Right renal pelvis (tissue), 4 donors: ENCODE measurements at regions not wholly inside any gene's neighbourhood (a gene's known extent, or its start where the extent isn't known, plus 50 kb on each side); places are given as distances from the start of the nearest gene placed in this dataset.

Source experiments
- DNase-seq, 4 donors: peaks; one replicate each; pipeline ENCODE4 v3.0.0-alpha.2; 2013; ENCODE audit warnings: low read depth in 4 of 4, low spot score in 3 of 4, missing footprints in 1 of 4

DNA sequence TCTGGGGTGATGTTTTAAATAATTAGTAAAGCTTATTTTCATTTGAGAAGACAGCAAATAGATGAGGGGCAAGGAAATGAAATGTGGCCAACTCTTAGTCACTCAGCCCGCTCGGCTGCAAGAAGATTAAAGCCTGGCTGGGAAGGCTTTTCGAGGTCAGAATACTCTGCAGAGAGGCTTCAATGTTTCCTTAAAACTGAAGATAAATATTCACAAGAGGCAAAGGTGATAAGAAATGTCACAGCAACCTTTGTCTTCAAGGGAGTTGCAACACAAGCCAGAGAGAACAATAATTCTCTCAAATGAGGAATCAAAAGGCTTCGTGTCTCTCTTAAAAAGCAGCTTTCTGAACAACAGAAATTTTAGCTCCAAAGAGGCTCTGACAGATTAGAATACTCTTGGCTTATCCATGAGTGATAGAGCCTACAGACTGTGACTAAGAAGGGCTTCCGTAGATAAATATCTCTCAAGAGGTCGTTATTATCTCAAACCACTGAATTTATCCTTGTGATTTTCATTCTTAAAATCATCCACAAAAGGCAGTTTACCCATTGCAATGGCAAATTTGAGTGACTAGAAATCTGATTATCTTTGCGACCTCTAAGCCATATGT lies 92.5 kb downstream of the KLF6 start:
- DNase-seq, result no peak

DNA sequence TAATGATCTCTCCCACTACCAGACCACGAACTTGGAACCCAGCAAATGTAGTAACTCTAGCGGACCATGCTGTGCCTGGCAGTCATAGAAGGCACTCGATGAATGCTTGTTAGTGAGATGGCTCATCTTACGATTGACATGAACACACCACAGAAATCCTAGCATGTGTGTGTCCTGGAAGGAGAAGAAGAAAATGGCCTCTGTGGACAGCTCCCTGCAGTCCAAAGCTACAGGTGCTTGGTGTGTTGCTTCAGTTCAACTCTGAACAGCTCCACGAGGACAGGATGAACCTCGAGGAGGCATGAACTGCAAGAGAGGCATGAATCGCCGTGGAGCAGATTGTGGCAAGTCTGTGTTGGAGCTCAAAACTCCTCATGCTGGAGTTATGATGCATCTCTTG lies 93.5 kb downstream of the KLF6 start:
- DNase-seq, result no peak

DNA sequence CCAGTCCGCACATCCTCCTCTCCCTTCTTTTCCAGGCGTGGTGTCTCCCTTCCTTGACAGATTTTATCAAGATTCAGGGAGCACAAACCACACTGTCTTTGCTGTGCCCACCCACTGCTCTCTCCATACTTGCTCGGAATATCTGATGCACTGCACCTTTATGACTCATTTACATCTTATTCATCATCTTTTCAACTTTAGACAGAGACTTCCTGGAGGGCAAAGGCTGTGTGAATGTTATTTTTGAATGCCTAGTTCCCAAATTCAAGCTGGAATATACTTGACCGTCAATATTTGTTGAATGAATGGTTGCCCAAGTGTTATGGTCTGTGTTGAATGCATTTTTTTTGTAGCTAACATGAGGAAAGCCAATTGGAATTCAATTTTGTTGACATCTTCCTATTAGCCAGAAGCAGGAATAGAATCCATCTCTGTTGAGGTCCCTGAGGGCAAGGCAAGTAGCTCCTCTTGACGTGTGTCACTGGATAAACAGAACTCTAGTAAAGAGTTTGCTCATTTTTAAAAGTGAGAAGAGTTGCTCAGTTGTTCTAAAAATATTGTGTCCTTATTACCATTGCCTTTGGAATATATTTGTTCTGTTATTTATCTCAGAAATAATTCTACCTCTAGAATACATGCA lies 95.0 kb downstream of the KLF6 start:
- DNase-seq, result no peak

DNA sequence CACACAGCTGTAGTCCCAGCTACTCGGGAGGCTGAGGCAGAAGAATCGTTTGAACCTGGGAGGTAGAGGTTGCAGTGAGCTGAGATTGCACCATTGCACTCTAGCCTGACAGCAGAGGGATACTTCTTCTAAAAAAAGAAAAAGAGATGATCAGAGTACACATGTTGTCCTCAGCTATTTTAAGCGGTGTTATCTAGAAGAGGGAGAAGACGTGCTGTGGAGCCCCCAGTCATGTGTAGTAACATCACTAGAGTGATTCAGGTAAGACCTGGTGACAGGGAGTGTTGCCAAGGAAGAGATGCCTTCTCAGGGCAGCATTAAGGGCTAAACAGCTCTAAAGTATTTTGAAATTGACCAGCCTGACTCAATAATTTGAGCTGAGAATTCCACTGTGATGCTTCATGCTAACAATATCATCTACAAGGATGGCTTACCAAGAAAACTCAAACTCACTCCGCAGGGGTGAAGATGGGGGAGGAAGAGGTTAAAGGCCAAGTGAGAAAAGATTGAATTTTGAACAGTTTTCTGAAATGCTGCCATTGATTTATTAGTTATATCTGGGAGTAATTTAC lies 97.4 kb downstream of the KLF6 start:
- no peak for DNase-seq

DNA sequence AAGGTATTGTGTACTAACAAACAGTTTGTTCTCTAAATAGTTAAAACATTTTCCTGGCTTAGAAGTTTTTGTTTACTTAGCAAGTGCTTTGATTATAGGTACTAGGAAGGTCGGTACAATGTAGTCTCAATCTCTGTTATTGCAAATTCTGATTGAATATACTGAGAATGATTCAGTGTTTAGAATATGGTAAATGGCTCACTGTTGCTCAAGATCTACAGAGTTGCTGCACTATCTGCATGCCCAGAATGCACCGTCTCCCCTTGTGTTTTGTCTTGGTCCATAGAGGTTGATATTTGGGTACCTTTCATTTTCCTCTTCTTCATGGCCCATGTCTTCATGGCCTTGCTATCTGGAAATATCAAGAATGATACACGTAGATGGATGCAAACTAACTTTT lies 99.6 kb downstream of the KLF6 start:
- no peak for DNase-seq

DNA sequence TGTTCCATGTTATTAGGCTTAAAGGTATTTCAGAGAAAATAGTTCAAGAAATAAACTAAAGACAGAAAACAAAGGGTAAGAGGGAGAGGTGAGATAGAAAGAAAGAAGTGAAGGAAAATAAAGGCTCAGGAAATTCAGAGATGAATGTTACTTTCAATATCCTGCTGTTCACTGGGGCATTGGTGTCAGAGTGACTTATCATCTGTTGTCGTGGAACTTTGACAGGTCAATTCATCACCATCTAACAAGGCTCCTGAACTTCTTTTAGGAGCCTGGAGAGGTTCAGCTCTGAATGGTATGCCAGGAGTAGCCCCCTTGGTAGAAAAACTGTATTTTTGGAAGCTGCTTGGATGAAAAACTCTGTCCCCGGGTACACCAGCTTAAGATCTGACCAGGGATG lies 100.1 kb downstream of the KLF6 start:
- no peak for DNase-seq

DNA sequence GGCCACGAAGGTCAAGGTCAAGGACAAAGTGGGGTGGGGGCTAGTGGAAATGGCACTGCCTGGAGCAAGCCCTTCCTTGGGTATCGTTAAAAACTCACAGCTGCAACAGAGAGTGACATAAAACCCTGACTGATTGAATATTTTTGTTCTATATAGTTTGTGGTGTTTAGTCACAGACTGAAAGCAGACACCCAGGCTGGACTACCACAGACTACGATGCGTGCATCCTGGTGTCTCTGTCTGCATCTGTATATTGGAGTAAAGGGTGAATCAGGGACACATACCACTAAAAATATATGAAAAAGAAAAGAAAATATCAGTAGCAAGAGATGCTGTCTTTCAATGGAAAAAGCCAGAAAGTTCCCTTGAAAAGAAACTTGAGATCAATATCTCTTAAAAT lies 101.4 kb downstream of the KLF6 start:
- no peak for DNase-seq

DNA sequence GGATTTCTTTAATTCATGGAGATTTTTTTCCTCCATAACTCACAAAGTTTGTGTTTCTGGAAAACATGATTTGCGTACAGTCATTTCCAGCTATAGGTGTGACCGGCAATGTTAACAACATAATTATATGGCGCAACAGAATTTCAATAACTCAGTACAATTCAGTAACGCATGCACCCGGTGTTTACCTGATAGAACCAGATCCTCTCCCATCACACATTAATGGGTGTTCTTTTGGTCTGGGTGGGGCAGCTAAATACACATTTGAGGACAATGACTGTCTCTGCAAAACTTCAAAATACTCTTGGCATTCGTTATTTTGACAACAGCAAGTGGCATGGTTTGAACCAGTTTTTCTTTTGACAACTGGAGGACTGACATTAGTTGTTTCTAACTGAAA lies 102.3 kb downstream of the KLF6 start:
- no peak for DNase-seq

DNA sequence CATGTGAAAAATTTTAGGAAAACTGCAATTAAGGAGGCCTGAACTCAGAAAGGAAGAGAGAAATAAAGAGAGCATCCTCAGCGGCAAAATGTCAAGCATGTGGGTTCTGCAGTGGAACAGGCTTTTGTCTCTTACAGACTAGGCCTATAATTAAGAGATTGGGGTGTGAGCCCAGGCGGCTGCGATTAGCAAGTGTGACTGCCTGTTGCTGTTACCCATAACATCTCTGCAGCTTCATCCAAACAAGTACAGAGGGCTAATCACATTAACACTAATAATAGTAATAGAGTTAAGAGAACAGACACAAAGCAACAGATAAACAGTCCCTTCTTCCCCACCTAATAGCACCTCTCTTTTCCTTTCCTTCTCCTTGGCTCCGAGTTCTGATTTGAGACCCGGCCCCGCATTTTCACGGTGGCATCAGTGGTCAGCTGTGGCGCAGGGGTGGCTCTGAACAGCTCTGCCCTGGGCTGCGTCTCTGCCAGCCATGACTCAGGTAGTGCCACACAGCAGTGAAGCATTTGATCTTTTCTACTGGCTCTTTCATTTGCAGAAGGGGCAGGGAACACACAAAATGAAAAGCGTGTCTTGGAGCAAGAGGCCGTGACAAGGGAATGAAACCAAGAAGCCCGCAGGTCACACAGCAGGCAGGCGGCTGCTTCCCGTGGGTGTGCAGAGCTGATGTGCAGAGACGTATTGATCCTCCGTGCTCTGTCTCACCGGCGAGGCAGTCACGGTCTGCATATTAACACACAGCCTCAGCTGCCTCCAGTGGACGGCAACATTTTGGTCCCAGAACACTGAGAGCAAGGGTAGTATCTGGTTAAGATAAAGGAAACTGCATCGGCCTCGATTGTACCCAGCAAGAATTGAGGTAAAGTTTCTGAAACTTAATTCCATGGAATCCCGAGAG lies 103.1 kb downstream of the KLF6 start:
- no peak for DNase-seq

DNA sequence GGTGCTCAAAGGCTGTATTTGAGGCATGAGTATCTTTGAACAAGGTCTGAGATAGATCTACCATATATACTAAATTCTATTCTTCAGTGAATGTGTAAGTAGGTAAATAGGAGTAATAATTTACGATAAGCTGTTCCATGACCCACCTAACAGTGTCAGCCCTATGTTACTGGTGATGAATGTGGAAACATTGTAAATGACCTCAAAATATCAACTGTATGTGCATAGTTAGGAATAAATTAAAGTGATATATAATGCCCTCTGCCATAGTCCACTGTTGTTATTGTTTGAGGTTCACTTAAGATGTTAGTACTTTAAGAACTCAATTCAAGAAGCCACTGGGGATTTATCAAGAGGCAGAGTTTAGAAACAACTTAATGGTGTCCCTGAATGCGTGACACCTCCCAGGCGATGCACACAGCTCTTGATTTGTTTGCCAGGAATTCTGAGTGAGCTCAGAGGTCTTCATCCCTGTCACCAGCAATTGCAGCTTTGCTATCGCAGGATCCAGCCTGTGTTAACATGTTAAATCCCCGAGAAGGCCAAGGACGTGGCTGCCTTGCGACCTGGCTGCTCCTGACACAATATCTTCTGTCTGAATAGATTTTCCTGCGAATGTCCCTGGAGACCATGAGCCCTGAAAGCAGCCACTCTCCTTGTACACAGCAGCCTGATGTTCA lies 104.9 kb downstream of the KLF6 start:
- DNase-seq, result no peak

DNA sequence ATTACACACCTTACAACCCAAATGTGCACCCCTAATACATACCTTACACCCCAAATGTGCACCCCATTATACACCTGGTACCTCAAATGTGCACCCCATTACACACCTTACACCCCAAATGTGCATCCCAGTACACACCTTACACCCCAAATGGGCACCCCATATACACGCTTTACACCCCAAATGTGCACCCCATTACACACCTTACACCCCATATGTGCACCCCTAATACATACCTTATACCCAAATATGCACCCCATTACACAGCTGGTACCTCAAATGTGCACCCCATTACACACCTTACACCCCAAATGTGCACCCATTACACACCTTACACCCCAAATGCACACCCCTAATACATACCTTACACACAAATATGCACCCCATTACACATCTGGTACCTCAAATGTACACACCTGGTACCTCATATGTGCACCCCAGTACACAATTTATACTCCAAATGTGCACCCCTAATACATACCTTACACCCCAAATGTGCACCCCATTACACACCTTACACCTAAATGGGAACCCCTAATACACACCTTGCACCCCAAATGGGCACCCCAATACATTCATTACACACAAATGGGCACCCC lies 106.3 kb downstream of the KLF6 start:
- no peak for DNase-seq

DNA sequence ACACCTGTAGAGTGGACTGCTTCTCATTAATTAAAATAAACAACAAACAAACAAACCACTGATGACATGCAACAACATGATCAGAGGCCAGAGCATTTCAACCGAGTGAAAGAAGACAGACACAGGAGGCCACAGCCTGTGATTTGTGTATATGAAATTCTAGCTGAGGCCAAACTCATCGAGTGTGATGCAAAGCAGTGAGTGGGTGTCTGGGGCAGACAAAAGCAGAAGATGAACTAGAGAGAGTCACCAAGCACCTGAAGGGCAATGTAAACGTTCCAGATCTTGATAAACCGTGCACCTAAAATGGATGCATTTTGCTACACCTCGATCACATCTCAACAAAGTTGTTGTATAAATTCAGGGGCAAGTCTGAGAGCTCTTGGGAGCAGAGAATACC lies 108.4 kb downstream of the KLF6 start:
- no peak for DNase-seq

DNA sequence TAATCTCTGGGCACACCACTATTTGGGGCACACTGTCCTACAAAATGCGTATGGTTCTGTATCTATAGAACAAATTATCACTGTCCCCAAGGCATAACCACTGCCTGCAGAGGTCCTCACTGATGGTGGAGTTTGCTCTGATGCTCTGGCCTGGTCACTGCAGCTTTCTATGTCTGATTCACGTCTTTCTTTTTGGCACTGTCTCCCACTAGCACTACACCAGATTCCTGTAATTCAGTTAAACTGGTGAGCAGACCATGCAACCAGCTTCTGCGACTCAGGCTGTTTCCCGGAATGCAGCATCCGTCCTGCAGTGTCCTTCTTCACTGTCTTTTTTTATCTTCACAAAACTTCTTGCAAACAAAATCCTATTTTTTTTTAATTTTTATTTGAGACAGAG lies 112.8 kb downstream of the KLF6 start:
- no peak for DNase-seq

DNA sequence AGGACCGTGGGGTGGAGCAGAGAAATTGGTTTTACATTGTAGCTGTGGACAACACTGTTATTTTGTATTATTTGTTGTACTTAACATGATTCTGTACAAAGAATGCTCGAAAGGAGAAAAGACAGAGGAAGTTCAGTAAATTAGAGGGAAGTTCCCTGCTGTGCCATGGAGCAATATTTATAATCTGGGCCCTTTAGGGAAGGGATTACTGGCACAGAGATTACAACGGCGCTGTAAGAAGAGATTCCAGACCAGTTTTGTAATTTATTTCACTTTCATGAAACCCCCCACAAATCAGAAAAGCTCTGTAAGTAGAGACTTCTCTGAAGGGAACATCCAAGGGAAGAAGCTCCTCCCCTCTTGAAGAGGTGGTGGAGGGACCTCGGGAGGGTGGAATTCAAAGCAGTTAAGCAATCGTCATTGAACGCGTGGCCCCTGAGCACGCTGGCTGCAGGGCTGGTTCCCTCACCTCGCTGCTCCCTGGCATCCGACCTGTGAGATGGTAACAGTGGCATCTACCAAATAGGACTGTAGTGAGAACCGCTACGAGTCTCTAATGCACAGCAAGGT lies 113.5 kb downstream of the KLF6 start:
- no peak for DNase-seq

DNA sequence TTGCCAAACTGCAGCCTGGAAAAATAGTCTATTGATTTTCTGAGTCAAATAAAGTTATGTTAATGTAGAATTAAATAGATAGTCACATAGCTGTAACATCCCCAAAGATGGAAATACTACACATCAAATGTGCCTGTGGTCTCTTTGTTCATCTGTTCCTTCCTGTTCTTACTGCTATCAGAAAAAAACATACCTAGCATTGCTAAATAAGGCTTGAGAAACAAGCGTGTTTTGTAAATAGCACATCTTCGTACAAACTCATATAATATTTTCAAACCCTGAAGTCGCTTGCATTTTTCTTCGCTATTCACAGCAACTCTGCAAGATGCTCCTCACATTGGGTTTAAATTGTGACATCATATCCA lies 116.1 kb downstream of the KLF6 start:
- DNase-seq, result no peak

DNA sequence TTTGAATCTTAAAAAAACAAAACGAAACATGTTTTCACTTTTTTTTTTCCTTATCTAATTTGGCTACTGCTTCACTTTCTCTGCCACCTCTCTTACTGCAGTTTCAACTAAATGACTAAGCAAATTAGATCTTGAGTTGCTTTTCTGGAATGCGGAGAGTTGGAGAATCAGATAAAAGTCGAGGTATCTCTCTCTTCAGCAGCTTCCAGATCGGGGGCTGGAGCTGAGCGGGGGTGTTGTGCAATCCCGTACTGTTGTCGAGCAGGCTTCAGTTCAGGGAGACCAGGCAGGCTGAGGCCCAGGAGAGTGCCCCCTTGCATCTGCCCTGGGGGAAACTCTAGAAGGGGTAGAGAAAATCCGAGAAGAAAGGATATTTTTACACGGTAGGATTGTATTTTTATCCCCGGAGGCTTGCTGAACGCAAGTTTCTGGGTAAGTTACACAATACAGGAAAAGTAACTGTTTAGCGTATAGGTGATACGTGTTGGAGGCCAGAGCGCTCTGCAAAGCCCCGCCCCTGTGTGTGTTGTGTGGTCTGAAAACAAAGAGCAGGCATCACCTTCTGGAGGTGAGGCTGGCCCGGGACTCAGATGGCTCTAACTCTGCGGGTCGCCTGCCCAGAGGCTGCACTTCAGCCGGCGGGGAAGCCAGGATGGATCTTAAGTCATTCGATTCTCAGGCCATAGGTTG lies 116.6 kb downstream of the KLF6 start:
- no peak for DNase-seq

DNA sequence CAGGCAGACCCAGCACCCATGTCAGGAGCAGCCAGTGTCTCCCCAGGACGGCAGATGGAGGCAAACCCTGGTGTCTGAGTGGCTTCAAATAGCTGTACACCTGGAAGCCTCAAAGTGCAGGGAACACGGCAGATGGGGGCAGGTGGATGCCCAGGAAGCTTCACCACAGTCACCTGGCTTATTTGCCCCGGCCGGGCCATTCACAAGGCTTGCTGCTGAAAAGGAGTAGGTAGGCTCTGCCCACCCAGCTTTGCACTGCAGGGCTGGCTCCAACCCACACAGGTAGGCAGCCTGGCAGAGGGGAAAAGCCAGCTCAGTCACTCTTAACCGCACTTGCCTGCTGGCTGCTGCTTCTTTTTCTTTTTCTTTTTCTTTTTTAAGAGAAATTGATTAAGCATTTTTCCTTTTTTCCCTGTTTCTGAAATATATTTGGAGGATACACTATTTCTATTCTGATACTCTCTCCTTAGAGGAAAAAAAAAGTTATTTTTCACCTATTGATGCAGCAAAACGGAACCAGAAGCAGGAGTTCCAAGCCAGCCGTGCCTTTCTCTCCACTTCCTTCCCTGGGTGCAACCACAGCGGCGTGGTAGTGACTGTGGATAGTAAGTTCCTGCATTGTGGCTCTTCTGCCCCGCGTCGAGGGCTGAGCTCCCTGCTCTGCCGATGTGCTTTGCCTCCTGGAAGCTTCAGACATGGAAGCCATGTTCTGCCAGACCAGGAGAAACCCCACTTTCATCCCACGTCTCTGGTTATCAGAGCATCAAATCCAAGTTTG lies 118.3 kb downstream of the KLF6 start:
- no peak for DNase-seq

DNA sequence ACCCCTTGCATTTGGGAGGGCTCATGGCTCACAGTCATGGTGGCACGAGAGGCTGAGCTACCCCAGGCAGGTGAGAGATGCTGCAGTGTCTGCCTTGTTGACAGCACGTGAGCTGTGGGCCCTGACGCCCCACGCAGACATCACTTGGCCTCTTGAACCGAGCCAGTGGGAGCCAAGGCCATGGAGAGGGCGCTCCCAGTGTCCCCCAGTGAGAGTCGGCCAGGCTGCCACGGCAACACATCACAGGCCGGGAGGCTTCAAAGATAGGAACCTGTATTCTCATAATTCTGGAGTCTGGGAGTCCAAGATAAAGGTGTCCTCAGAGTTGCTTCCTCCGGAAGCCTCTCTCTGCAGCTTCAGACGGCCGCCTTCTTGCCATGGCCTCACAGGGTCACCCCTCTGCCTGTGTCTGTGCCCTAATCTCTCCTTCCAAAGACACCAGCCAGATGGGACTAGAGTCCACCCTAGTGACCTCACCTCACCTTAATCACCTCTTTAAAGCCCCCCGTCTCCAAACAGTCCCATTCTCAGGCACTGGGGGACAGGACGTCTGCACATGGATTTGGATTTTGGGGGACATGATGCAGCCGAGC lies 119.6 kb downstream of the KLF6 start:
- no peak for DNase-seq

DNA sequence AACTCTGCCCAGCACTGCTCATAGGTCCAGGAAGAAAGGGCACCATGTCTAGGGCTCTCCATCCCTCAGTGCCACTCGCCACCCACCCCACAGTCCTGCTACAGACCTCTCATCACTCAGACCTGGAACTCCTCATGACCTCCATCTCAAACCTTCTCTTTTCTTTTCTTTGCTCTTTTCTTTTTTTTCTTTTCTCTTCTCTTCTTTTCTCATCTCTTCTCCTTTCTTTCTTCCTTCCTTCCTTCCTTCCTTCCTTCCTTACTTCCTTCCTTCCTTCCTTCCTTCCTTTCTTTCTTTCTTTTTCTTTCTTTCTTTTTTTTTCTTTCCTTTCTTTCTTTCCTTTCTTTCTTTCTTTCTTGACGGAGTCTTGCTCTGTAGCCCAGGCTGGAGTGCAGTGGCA lies 122.2 kb downstream of the KLF6 start:
- no peak for DNase-seq
